ENCODE measurements at regions not wholly inside any gene's neighbourhood (a gene's known extent, or its start where the extent isn't known, plus 50 kb on each side); places are given as distances from the start of the nearest gene placed in this dataset.

- no peak for TF ChIP-seq CTCF (IDR thresholded peaks at IDR 0.05; ENCODE audit: low read depth, low read length, missing control alignments)
- no peak overlapping the region for H3K4me3 ChIP-seq (replicated peaks; ENCODE audit: low read depth, low read length)
- no peak for DNase-seq (ENCODE audit: extremely low read depth, low read depth)
Observed at GRCh38 chr3:145780301-145780700, 380.7 kb downstream of the PLOD2 start.

- no peak overlapping the region for H3K4me3 ChIP-seq (replicated peaks; ENCODE audit: low read depth, low read length)
- DNase-seq (ENCODE audit: extremely low read depth, low read depth): no peak
- no peak for TF ChIP-seq CTCF (IDR thresholded peaks at IDR 0.05; ENCODE audit: low read depth, low read length, missing control alignments)
Observed at GRCh38 chr3:145785668-145786067, 375.3 kb downstream of the PLOD2 start.

DNA sequence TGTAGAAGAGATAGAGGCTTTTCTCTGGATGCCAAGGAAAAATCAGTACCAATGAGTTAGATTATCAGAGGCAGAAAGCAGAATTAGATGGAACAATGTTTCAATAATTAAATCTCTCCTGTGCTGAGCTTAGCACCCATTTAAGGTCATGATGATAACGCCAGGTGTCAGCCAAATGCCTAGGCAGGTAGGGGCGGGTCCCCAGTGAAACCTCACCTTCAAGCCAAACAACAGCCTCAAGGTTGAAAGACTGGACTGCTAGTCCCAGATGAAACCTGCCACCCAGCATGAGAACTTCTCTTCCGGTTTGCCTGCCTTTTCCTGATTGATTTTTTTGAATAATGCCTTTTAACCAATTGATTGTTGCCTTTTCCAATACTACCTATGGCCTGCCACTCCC is 363.0 kb downstream of the PLOD2 start:
- H3K4me3 ChIP-seq (replicated peaks; ENCODE audit: low read depth, low read length): no peak overlapping the region
- DNase-seq (ENCODE audit: extremely low read depth, low read depth): no peak
- TF ChIP-seq CTCF (IDR thresholded peaks at IDR 0.05; ENCODE audit: low read depth, low read length, missing control alignments): no peak

- no peak for DNase-seq (ENCODE audit: extremely low read depth, low read depth)
- H3K4me3 ChIP-seq (replicated peaks; ENCODE audit: low read depth, low read length): no peak overlapping the region
- no peak for TF ChIP-seq CTCF (IDR thresholded peaks at IDR 0.05; ENCODE audit: low read depth, low read length, missing control alignments)
Observed at GRCh38 chr3:145798696-145799537, 362.1 kb downstream of the PLOD2 start.

DNA sequence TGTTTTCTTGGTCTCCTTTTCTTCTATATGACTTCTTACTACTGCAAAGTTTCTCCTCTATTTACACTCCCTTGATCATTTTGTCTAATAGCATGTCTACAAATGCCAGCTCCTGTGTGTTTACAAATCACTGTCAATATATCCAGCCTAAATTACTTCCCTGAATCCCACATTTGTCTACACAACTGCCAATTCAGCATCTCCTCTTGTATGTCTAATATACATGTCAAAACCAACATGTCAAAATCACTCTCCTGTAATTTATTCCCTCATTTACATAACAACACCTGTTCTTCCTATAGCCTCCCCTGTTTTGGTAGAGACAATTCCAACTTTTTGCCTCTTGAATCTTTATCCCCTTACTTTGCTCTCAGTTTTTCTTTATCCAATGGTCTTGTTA is 359.3 kb downstream of the PLOD2 start:
- no peak overlapping the region for H3K4me3 ChIP-seq (replicated peaks; ENCODE audit: low read depth, low read length)
- TF ChIP-seq CTCF (IDR thresholded peaks at IDR 0.05; ENCODE audit: low read depth, low read length, missing control alignments): no peak
- no peak for DNase-seq (ENCODE audit: extremely low read depth, low read depth)

DNA sequence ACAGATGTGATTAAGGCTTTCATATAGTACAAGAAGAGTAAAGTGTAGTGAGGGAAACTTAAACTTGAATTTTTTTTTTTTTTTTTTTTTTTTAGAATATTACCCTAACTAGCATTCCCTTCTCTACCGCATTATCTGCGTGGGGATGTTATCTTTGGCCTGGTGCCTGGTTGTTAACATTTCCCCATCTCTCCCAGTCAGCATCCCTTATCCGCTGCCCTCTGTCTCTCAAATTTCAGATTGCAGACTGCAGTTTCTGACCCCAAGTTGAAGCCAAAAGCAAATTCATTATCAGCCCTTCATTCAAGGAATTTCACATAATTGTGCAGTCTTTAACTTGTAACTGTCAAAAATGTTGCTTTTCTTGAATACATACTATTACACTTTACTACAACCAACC is 353.0 kb downstream of the PLOD2 start:
- no peak for TF ChIP-seq CTCF (IDR thresholded peaks at IDR 0.05; ENCODE audit: low read depth, low read length, missing control alignments)
- DNase-seq (ENCODE audit: extremely low read depth, low read depth): no peak
- no peak overlapping the region for H3K4me3 ChIP-seq (replicated peaks; ENCODE audit: low read depth, low read length)

GRCh38 chr3:145812391-145812790 is 348.6 kb downstream of the PLOD2 start:
- no peak for TF ChIP-seq CTCF (IDR thresholded peaks at IDR 0.05; ENCODE audit: low read depth, low read length, missing control alignments)
- no peak for DNase-seq (ENCODE audit: extremely low read depth, low read depth)

More at GRCh38 chr3:145812391-145812790, 348.6 kb downstream of the PLOD2 start:
- no peak overlapping the region for H3K4me3 ChIP-seq (replicated peaks; ENCODE audit: low read depth, low read length)
